SK-N-SH (cell line): ENCODE measurements at regions not wholly inside any gene's neighbourhood (a gene's known extent, or its start where the extent isn't known, plus 50 kb on each side); places are given as distances from the start of the nearest gene placed in this dataset.

ENCODE experiments used
- CTCF ChIA-PET: fragments of 300-600, 350-600 bp; formaldehyde crosslinking; extraction: SDS; loops from one replicate; lab custom pipeline; 2021; lab: Yijun Ruan, JAX
- POLR2A ChIA-PET: fragments of 350-600 bp; sonication (Branson Sonifier 250); formaldehyde crosslinking; extraction: SDS; loops from one replicate; lab custom pipeline; 2020; ENCODE audit warnings: antibody characterized with exemption, inconsistent platforms; lab: Yijun Ruan, JAX
- DNase-seq: peaks from one replicate; pipeline ENCODE4 v3.0.0; 2012
- H2AFZ ChIP-seq: fragments of 200-600 bp; sonication (generic); 2 replicates; pipeline ENCODE4 v1.8.1; 2016; ENCODE audit warnings: antibody characterized with exemption, mild to moderate bottlenecking, low read depth
- H3F3A ChIP-seq: fragments of 200-600 bp; sonication (generic); replicated peaks from 2 replicates; pipeline ENCODE3; 2016; ENCODE audit warnings: antibody characterized with exemption, mild to moderate bottlenecking; ENCODE audit not compliant: insufficient read depth
- H3K27ac ChIP-seq, 2 experiments: fragments of 200-500 bp in 1 of 2; fragments of 200-600 bp in 1 of 2; sonication (Bioruptor generic) in 1 of 2; sonication (generic), shearing (Covaris generic) in 1 of 2; 2 replicates each; pipeline versions ENCODE4 v1.5.1 to v1.6.1; 2014 to 2016; ENCODE audit warnings: low read depth in 2 of 2, inconsistent platforms in 1 of 2, low read length in 1 of 2, mild to moderate bottlenecking in 1 of 2, mixed read lengths in 1 of 2
- H3K27me3 ChIP-seq: fragments of 200-600 bp; sonication (generic), shearing (Covaris generic); 2 replicates; pipeline ENCODE4 v1.6.1; 2016; ENCODE audit warnings: mixed run types; ENCODE audit not compliant: insufficient read depth
- H3K36me3 ChIP-seq, 2 experiments: fragments of 200-500 bp in 1 of 2; fragments of 200-600 bp in 1 of 2; sonication (Bioruptor generic) in 1 of 2; sonication (generic) in 1 of 2; replicated peaks in 1 of 2; 2 replicates each; pipeline versions ENCODE3 to v1.5.1; 2014 to 2016; ENCODE audit warnings: low read length in 1 of 2, mild to moderate bottlenecking in 1 of 2; ENCODE audit not compliant: insufficient read depth in 2 of 2, control insufficient read depth in 1 of 2
- H3K4me1 ChIP-seq, 2 experiments: fragments of 200-500 bp in 1 of 2; fragments of 200-600 bp in 1 of 2; sonication (Bioruptor generic) in 1 of 2; sonication (generic), shearing (Covaris generic) in 1 of 2; 2 replicates each; pipeline versions ENCODE4 v1.5.1 to v1.6.1; 2014 to 2016; ENCODE audit warnings: low read depth in 1 of 2, low read length in 1 of 2, mixed run types in 1 of 2; ENCODE audit not compliant: insufficient read depth in 2 of 2, control insufficient read depth in 1 of 2
- H3K4me2 ChIP-seq: fragments of 200-600 bp; sonication (generic), shearing (Covaris generic); 2 replicates; pipeline ENCODE4 v1.6.1; 2017; ENCODE audit warnings: mixed run types
- H3K4me3 ChIP-seq, 2 experiments: fragments of 200-500 bp in 1 of 2; fragments of 200-600 bp in 1 of 2; sonication (Bioruptor generic) in 1 of 2; sonication (generic), shearing (Covaris generic) in 1 of 2; 2 replicates each; pipeline versions ENCODE4 v1.5.1 to v1.8.1; 2014 to 2016; ENCODE audit warnings: low read depth in 2 of 2, inconsistent platforms in 1 of 2, low read length in 1 of 2, mild to moderate bottlenecking in 1 of 2, mixed read lengths in 1 of 2, moderate library complexity in 1 of 2
- H3K79me2 ChIP-seq: fragments of 200-600 bp; sonication (generic); 2 replicates; pipeline ENCODE4 v1.8.1; 2017; ENCODE audit warnings: mild to moderate bottlenecking; ENCODE audit not compliant: insufficient read depth
- H3K9ac ChIP-seq: fragments of 200-600 bp; sonication (generic); 2 replicates; pipeline ENCODE4 v1.6.1; 2017; ENCODE audit warnings: mixed run types
- H3K9me2 ChIP-seq: fragments of 200-600 bp; sonication (generic); 2 replicates; pipeline ENCODE4 v1.6.1; 2017; ENCODE audit warnings: mixed run types
- H3K9me3 ChIP-seq: fragments of 200-600 bp; sonication (generic); 2 replicates; pipeline ENCODE4 v1.6.1; 2017; ENCODE audit warnings: mixed run types, mild to moderate bottlenecking, moderate library complexity
- H4K20me1 ChIP-seq: fragments of 200-600 bp; sonication (generic); 2 replicates; pipeline ENCODE4 v1.6.1; 2017; ENCODE audit warnings: mild to moderate bottlenecking, mixed run types; ENCODE audit not compliant: insufficient read depth
- EP300 ChIP-seq, 2 experiments: IDR thresholded peaks; 2 replicates each; pipeline versions ENCODE4 v1.4.0 to v1.6.1; 2012; ENCODE audit warnings: borderline replicate concordance in 1 of 2, low read depth in 1 of 2, low read length in 1 of 2
- EZH2phosphoT487 ChIP-seq: fragments of 200-600 bp; sonication (generic); IDR thresholded peaks from 2 replicates; pipeline ENCODE4 v1.6.1; 2017; ENCODE audit warnings: low read depth, mixed run types, mild to moderate bottlenecking, antibody characterized with exemption, moderate library complexity, borderline replicate concordance
- FOSL2 ChIP-seq: IDR thresholded peaks from 2 replicates; pipeline ENCODE4 v1.4.0; 2012; ENCODE audit warnings: low read depth, mild to moderate bottlenecking, moderate library complexity, borderline replicate concordance
- GABPA ChIP-seq: IDR thresholded peaks from 2 replicates; pipeline ENCODE4 v1.4.0; 2012; ENCODE audit warnings: low read depth, mild to moderate bottlenecking
- JUND ChIP-seq: IDR thresholded peaks from 2 replicates; pipeline ENCODE4 v1.4.0; 2012
- MAX ChIP-seq: IDR thresholded peaks from 2 replicates; pipeline ENCODE4 v1.4.0; 2012; ENCODE audit warnings: low read depth
- MXI1 ChIP-seq: IDR thresholded peaks from 2 replicates; pipeline ENCODE4 v1.6.1; 2012; ENCODE audit warnings: mild to moderate bottlenecking, low read depth, low read length, improper control_type of control experiment
- PBX3 ChIP-seq: IDR thresholded peaks from 2 replicates; pipeline ENCODE4; 2012
- RAD21 ChIP-seq: IDR thresholded peaks from 2 replicates; pipeline ENCODE4 v1.6.1; 2012; ENCODE audit warnings: mild to moderate bottlenecking, low read length
- RCOR1 ChIP-seq: fragments of 150-350 bp; IDR thresholded peaks from 2 replicates; pipeline ENCODE4 v1.6.1; 2017; ENCODE audit warnings: antibody characterized with exemption, low read length
- REST ChIP-seq: IDR thresholded peaks from 2 replicates; pipeline ENCODE4 v1.6.1; 2012; ENCODE audit warnings: mild to moderate bottlenecking, low read depth, low read length, moderate library complexity
- SIN3A ChIP-seq: IDR thresholded peaks from 2 replicates; pipeline ENCODE4 v1.6.1; 2012; ENCODE audit warnings: low read depth, mild to moderate bottlenecking, low read length, moderate library complexity, borderline replicate concordance
- SMC3 ChIP-seq: IDR thresholded peaks from 2 replicates; pipeline ENCODE4 v1.6.1; 2012; ENCODE audit warnings: low read depth, low read length, improper control_type of control experiment
- TAF1 ChIP-seq: IDR thresholded peaks from 2 replicates; pipeline ENCODE4 v1.6.1; 2012; ENCODE audit warnings: low read depth, mild to moderate bottlenecking, low read length, moderate library complexity, borderline replicate concordance
- TCF12 ChIP-seq: IDR thresholded peaks from 2 replicates; pipeline ENCODE4 v1.4.0; 2012
- USF1 ChIP-seq: IDR thresholded peaks from 2 replicates; pipeline ENCODE4 v1.4.0; 2012; ENCODE audit warnings: low read depth, borderline replicate concordance
- USF2 ChIP-seq: fragments of 150-350 bp; IDR thresholded peaks from 2 replicates; pipeline ENCODE4 v1.6.1; 2017; ENCODE audit warnings: antibody characterized with exemption, low read length, low read depth, borderline replicate concordance
- ZBTB33 ChIP-seq: IDR thresholded peaks from 2 replicates; pipeline ENCODE4 v1.4.0; 2012; ENCODE audit warnings: low read depth, borderline replicate concordance

GRCh38 chr11:12316432-12316831, 60.9 kb upstream of the PARVA start:
- H3K27ac ChIP-seq, result no peak overlapping the region
- no peak overlapping the region for H3K4me3 ChIP-seq
- no peaks in the 10 kb centered on the region; the same call in 1 of the 2 replicates for H3K9me2 ChIP-seq
- CTCF ChIA-PET, result interaction anchor here (0.7 to 1.6 kb wide), 3 partner anchors 15 to 35 kb away, joined by 3 to 6 read pairs (median 3); no protein-coding TSS in a partner anchor
- no peak overlapping the region for H2AFZ ChIP-seq
- H3K36me3 ChIP-seq, result peaks cover 0 to 14% of the 10 kb centered on the region in 2 experiments
- H3K4me2 ChIP-seq, result no peak overlapping the region
- H4K20me1 ChIP-seq, result no peaks in the 10 kb centered on the region
- peaks cover 13 to 30% of the 10 kb centered on the region in 2 experiments; a peak in 3 of 4 replicates for H3K4me1 ChIP-seq
- no peaks in the 10 kb centered on the region for H3K27me3 ChIP-seq
- TF ChIP-seq MXI1, result no peak
- no peak for TF ChIP-seq USF2
- no peak for TF ChIP-seq MAX
- no peak for TF ChIP-seq RAD21
- TF ChIP-seq JUND, result no peak
- no peak for TF ChIP-seq FOSL2
- no peak for TF ChIP-seq GABPA
- TF ChIP-seq TAF1, result no peak
- no peak for TF ChIP-seq TCF12
- no peak for TF ChIP-seq RCOR1
- TF ChIP-seq SMC3, result no peak
- TF ChIP-seq PBX3, result no peak
- TF ChIP-seq ZBTB33, result no peak
- no peak for TF ChIP-seq SIN3A
- TF ChIP-seq REST, result no peak
- no peak for TF ChIP-seq EP300 (IDR thresholded peaks at IDR 0.05; ENCODE audit: borderline replicate concordance in 1 of 2, low read depth in 1 of 2, low read length in 1 of 2)
- no peak for TF ChIP-seq EZH2phosphoT487
- TF ChIP-seq USF1, result no peak
- POLR2A ChIA-PET, result no interaction called here
- no peak for DNase-seq
- H3K9me3 ChIP-seq, result peaks cover 18% of the 10 kb centered on the region
- no peak overlapping the region for H3K9ac ChIP-seq
- no peaks in the 10 kb centered on the region for H3K79me2 ChIP-seq
- peaks cover 13% of the 10 kb centered on the region for H3F3A ChIP-seq
